Sigmoid colon (tissue), 4 donors: ENCODE measurements at regions not wholly inside any gene's neighbourhood (a gene's known extent, or its start where the extent isn't known, plus 50 kb on each side); places are given as distances from the start of the nearest gene placed in this dataset.

Source experiments
- CTCF ChIP-seq, 4 experiments: fragments of 450-650 bp in 3 of 4; fragments of 200-600 bp in 1 of 4; IDR thresholded peaks; one replicate each; pipeline ENCODE4 v1.5.1; 2016 to 2019; ENCODE audit warnings: antibody characterized with exemption in 4 of 4, mild to moderate bottlenecking in 3 of 4, moderate library complexity in 2 of 4
- EP300 ChIP-seq, 4 donors: sonication (generic); formaldehyde crosslinking; IDR thresholded peaks; one replicate each; pipeline ENCODE4 v1.6.1; 2017; ENCODE audit warnings: antibody characterized with exemption in 4 of 4
- POLR2A ChIP-seq, 2 donors: fragments of 450-650 bp; IDR thresholded peaks; one replicate each; pipeline ENCODE4 v1.6.1; 2016; ENCODE audit warnings: antibody characterized with exemption in 2 of 2, mild to moderate bottlenecking in 2 of 2, moderate library complexity in 2 of 2
- POLR2AphosphoS5 ChIP-seq, 4 donors: sonication (generic); formaldehyde crosslinking; IDR thresholded peaks; one replicate each; pipeline ENCODE4 v1.6.1; 2017; ENCODE audit warnings: antibody characterized with exemption in 4 of 4

- no peak for TF ChIP-seq POLR2A (IDR thresholded peaks at IDR 0.05)
- TF ChIP-seq CTCF (IDR thresholded peaks at IDR 0.05), result no peak
- TF ChIP-seq POLR2AphosphoS5 (IDR thresholded peaks at IDR 0.05), result no peak
- no peak for TF ChIP-seq EP300 (IDR thresholded peaks at IDR 0.05)
Observed at GRCh38 chr16:88327561-88328312, 55.0 kb upstream of the ZNF469 start.
